ENCODE measurements at regions not wholly inside any gene's neighbourhood (a gene's known extent, or its start where the extent isn't known, plus 50 kb on each side); places are given as distances from the start of the nearest gene placed in this dataset.

GRCh38 chr18:51824746-51825145 lies 515.3 kb upstream of the DCC start:
- Histone ChIP-seq H3K4me1 (replicated peaks in 1 of 4; ENCODE audit: control insufficient read depth in 3 of 4, insufficient read depth in 4 of 4, low read length in 3 of 4) (no peaks in the 10 kb centered on the region), H3K27ac (ENCODE audit: low read depth, low read length) (no peak overlapping the region), H4K20me1 (replicated peaks in 1 of 2; ENCODE audit: control insufficient read depth in 1 of 2, insufficient read depth in 2 of 2, low read length in 2 of 2) (no peaks in the 10 kb centered on the region), H2BK12ac (ENCODE audit: low read depth, low read length) (no peak overlapping the region), H3K27me3 (replicated peaks in 1 of 4; ENCODE audit: control insufficient read depth in 3 of 4, extremely low read depth in 1 of 4, insufficient read depth in 3 of 4, low read length in 3 of 4) (no peaks in the 10 kb centered on the region), H3K36me3 (ENCODE audit: control insufficient read depth in 2 of 4, insufficient read depth in 4 of 4, low read length in 3 of 4) (no peaks in the 10 kb centered on the region), H3K23ac (ENCODE audit: insufficient read length) (no peak overlapping the region), H4K5ac (ENCODE audit: insufficient read length, low read depth, low read length) (no peak overlapping the region), H3K56ac (replicated peaks; ENCODE audit: insufficient read length, low read depth, low read length) (no peak overlapping the region), H2BK5ac (ENCODE audit: low read depth, low read length) (no peak overlapping the region), H3K9ac (replicated peaks in 1 of 4; ENCODE audit: extremely low read depth in 1 of 4, low read depth in 3 of 4, low read length in 3 of 4) (no peak overlapping the region), H3K79me1 (ENCODE audit: low read depth, low read length) (no peaks in the 10 kb centered on the region), H2AK5ac (ENCODE audit: low read depth, low read length) (no peak overlapping the region), H3K4me3 (ENCODE audit: extremely low read depth in 1 of 4, insufficient read depth in 2 of 4, low read depth in 3 of 4, low read length in 4 of 4) (no peak overlapping the region), H3K79me2 (ENCODE audit: control insufficient read depth in 1 of 2, insufficient read depth in 2 of 2, low read length in 2 of 2) (no peaks in the 10 kb centered on the region), H3K14ac (ENCODE audit: insufficient read length) (no peak overlapping the region), H2BK20ac (ENCODE audit: low read length) (no peak overlapping the region), H3K18ac (ENCODE audit: extremely low read depth, low read length) (no peak overlapping the region), H3K9me3 (ENCODE audit: insufficient read depth in 2 of 2, low read depth in 1 of 2, low read length in 1 of 2) (no peaks in the 10 kb centered on the region), H3K4ac (replicated peaks; ENCODE audit: insufficient read length, low read depth, low read length) (no peak overlapping the region), H3K4me2 (ENCODE audit: insufficient read depth in 1 of 2, low read depth in 2 of 2, low read length in 2 of 2) (no peak overlapping the region), H4K8ac (ENCODE audit: extremely low read depth, insufficient read depth, low read length) (no peak overlapping the region), H3K23me2 (ENCODE audit: low read depth, low read length) (no peaks in the 10 kb centered on the region), H2BK15ac (ENCODE audit: low read length) (no peak overlapping the region), H2AFZ (ENCODE audit: low read length) (no peak overlapping the region), H4K91ac (replicated peaks; ENCODE audit: insufficient read length, low read length) (no peak overlapping the region), H2BK120ac (replicated peaks; ENCODE audit: low read depth, low read length) (no peak overlapping the region)
- WGBS, 2 experiments (ENCODE audit: extremely low coverage in 1 of 2, insufficient coverage in 1 of 2, insufficient read length in 1 of 2, insufficient replicate concordance in 2 of 2, low coverage in 1 of 2, low lambda C conversion rate in 2 of 2, missing lambda C conversion rate in 1 of 2): 85% methylated on average over 2 of the region's 2 CpGs; no CpG with 5 or more reads in 1 of the 2 experiments
- no peak for DNase-seq (ENCODE audit: low read depth in 1 of 2, low spot score in 2 of 2)
- ChIA-PET POLR2A (ENCODE audit: partially characterized antibody) (no interaction called here), CTCF (ENCODE audit: partially characterized antibody) (no interaction called here)
- FAIRE-seq: no peak
- TF ChIP-seq POLR2A (IDR thresholded peaks at IDR 0.05; ENCODE audit: control extremely low read depth in 1 of 2, low read depth in 2 of 2, low read length in 2 of 2) (no peak), GTF2F1 (IDR thresholded peaks at IDR 0.05; ENCODE audit: borderline replicate concordance, low read depth, low read length) (no peak), EZH2 (IDR thresholded peaks at IDR 0.05; ENCODE audit: low read depth, low read length, severe bottlenecking) (no peak)
